Mammary epithelial cell (primary cell): ENCODE measurements at regions not wholly inside any gene's neighbourhood (a gene's known extent, or its start where the extent isn't known, plus 50 kb on each side); places are given as distances from the start of the nearest gene placed in this dataset.

ENCODE experiments used
- CTCF ChIP-seq, 2 donors: IDR thresholded peaks in 1 of 2; conservative IDR thresholded peaks in 1 of 2; 2 replicates each; pipeline ENCODE4 v1.5.1; 2011 to 2012; ENCODE audit warnings: inconsistent platforms in 2 of 2, low read length in 2 of 2, mild to moderate bottlenecking in 2 of 2, control low read depth in 1 of 2, low read depth in 1 of 2; ENCODE audit not compliant: insufficient read depth in 1 of 2; ENCODE audit errors: extremely low read depth in 1 of 2
- EZH2 ChIP-seq: IDR thresholded peaks from 2 replicates; pipeline ENCODE4 v1.6.1; 2012; ENCODE audit warnings: low read length, inconsistent platforms, borderline replicate concordance

DNA sequence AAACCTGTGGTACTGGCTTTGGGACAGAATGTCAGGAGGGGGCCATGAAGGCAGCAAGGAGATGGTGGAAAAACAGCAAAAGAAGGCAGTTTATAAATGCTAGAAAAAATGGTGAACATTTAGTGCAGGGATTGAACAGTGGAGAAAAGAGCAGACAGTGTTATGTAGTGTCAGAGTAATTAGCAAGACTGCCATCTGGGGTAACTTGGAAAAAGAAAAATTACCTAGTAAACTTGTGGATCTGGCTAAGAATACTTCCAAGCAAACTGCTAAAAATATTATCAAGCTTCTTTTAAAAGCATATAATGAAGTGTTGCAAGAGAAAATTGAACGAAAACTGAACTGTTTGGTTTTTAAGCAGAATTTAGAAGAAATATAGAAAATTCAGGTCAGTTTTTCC, 267.8 kb downstream of the INSIG2 start:
- TF ChIP-seq CTCF (conservative IDR thresholded peaks at IDR 0.05 in 1 of 2, IDR thresholded peaks at IDR 0.05 in 1 of 2; ENCODE audit: extremely low read depth in 1 of 2, insufficient read depth in 1 of 2, low read depth in 1 of 2, low read length in 2 of 2), result no peak
- no peak for TF ChIP-seq EZH2
